Stimulated activated CD4-positive, alpha-beta T cell treated with anti-CD3 and anti-CD28 coated beads, Interleukin-4, amount 100 ng/mL, for 48 hours (primary cell): ENCODE measurements at regions not wholly inside any gene's neighbourhood (a gene's known extent, or its start where the extent isn't known, plus 50 kb on each side); places are given as distances from the start of the nearest gene placed in this dataset.

Experiments
- DNase-seq, 2 donors: peaks; one replicate each; pipeline ENCODE4 v3.0.0-alpha.2; 2020; ENCODE audit warnings: low read depth in 2 of 2

DNA sequence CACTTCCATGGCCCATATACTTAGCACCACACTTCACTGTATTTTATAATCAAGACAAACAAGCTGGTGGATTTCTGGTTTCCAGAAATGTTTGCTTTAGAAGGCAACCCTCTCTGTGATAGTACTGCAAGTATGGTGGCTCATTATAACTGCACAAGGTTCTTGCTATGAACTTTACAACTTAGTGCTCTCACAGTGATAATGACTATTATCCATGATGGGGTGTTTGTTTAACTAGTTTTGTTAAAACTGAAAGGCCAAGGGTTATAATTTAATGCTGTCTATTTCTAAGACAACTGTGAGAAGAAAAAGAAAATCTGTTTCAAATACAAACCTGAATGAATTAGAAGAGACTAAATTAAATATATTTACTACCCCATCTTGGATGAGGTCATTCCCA is 903.2 kb downstream of the ADGRL2 start:
- no peak for DNase-seq

DNA sequence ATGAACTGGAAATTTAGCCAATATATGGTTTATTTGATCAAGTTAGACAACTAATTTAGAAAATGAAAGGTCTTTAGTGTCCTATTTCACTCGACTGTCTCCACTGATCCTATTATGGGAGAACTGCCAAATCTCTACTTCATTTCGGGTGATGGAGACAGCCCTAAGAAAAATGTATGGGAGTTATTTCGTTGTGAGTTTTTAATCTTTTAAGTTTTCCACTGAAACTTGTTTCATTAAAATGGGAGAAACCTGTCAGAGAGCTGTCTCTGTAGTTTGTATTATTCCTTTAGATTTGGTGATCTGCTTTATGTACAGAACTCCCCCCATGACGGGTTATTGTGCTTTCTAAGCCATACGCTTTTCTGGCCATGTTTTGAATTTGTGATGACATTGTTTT is 899.7 kb downstream of the ADGRL2 start:
- DNase-seq, result no peak

DNA sequence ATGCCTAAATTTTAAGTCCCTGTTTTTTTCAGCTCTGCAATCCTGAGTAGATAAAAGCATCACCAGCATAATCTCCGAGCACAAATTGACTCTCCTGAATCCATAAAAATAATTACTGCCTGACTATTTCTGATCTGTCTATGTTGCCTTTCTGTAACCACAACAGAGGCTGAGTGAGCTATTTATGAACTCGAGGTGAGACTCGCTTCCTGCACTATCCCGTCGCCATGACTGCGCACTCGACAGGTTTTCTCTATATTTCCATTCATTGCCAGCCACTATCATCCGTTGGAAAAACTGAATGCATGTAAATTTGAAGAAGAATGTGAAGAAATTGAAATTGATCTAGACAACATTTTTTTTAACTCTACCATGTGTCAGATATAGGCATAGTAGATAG is 897.2 kb downstream of the ADGRL2 start:
- DNase-seq, result no peak

DNA sequence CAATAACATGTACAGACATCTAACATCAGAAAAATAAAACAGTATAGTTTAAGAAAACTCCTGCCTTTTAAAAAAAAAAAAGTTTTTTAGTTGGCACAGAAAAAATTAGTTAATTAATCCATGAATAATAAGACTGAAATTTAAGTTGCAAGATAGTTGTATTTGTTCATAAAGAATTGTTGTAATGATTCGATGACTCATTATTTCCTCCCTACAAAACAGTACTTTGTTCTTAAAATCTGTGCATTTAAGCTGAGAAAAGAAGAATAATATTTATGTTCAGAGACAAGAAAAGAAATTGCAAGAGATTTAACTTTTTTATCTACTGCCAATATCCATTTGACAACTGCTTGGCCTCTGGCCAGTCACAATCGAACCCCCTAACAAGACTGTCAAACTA is 894.7 kb downstream of the ADGRL2 start:
- no peak for DNase-seq

GRCh38 chr1:82690411-82690810 is 889.7 kb downstream of the ADGRL2 start:
- DNase-seq, result no peak

- no peak for DNase-seq
These were observed 888.5 kb downstream of the ADGRL2 start for GRCh38 chr1:82689217-82689616.

- no peak for DNase-seq
These were observed 886.0 kb downstream of the ADGRL2 start for GRCh38 chr1:82686774-82687173.

DNA sequence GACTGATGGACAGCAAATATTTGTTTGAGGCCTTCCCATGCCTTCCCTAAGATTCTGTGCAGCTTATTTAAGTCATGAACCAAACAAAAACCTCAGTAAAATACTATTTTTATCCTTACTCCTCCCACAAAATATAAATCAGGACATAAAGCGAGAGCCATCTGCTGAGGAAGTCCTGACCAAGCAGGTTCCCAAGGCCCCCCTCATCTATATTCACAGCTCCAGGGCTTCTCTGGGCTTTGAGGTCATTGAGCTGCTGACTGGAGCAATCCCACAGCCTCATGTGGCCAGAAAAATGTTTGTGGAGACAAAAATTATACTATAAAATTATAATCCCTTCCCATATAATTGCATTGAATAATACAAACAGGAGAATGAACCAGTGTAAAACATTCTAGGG is 846.2 kb downstream of the ADGRL2 start:
- no peak for DNase-seq

DNA sequence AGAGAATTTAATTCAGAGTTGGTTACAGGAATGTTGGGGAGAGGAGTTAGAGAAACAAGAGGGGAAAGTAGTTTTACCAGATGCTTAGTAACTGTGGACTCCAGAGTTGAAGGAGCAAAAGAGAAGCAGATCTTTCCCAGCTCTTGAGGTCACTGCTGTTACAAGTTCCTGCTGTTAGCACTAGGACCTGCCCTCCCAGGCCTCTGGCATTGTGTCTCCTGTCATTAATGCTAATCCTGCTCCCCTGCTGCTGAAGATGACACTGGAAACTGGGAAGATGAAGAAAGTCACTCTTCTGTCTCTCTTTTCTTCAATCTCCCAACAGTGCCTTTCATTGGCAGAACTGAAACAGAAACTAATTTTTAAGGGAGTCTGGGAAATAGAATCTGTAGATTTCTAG is 845.6 kb downstream of the ADGRL2 start:
- DNase-seq, result no peak

DNA sequence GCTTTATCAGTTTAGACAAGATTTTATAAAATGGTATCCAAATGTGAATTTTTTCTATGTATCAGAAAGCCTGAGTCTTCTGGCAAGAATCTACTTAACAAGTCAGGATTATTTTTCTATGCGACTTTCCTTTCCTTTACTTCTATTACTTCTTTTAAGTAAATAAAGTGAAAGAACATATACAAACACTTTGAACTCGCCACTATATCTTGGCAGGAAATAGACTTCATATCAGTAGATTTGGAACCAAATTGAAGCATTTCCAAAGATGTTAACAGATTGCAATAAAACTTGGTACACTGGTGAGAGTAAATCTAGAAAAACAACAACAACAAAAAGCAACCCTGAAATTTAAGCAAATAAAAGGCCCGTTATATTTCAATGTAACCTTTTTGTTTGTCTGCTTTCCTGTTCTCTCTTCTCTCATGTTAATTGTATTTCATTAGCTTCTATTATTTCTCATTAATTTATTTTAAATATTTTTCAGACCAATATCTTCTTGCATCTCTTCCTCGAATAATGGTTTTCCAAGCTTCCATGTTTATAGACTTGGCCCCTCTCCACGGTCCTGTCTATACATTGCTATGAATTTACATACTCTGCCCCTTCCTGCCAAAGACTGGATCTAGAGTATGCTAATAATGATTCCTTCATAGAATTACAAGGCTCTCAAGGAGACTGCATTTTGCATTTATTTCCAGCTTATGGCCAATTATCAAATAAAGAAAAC is 843.6 kb downstream of the ADGRL2 start:
- DNase-seq, result no peak

GRCh38 chr1:82640352-82640751 is 839.6 kb downstream of the ADGRL2 start:
- no peak for DNase-seq

GRCh38 chr1:82634266-82634665 is 833.5 kb downstream of the ADGRL2 start:
- DNase-seq, result no peak

- no peak for DNase-seq
These were observed 831.4 kb downstream of the ADGRL2 start for GRCh38 chr1:82632155-82632554.

DNA sequence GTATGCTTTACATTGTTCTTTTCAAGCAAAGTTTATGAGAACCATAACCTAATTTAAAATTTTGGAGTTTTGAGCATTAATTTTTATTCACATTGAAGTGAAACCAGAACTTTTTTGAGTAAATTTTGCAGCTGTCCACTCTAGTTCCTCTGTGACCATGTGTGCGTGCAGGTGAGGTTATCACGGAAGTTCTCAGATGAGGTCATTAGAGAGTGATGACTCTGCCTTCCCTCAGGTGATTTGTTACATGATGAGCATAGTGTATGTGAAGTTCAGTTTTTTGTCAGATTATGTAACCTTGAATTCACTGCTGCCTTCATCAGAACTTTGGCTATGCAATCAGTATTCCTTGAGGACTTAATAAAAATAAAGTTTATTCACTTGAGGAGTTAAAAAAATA is 828.2 kb downstream of the ADGRL2 start:
- no peak for DNase-seq

DNA sequence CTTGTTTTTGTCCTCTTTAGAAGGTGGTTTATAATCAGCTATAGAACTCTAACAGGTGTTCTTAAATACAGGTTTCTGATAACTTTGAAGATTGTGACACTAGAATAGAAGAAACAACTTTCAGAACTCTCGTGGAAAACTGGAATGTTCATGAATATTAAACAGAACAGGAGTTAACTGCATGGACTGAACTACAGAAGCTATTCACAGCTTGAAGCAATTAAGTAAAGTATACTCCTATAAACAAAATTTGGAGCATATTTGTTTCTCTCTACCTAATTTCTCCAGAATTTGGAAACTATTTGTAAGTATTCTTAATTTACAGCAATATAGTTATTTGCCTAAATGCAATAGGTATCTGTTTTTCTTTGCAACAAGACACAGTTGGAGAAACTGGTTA is 824.8 kb downstream of the ADGRL2 start:
- DNase-seq, result no peak

DNA sequence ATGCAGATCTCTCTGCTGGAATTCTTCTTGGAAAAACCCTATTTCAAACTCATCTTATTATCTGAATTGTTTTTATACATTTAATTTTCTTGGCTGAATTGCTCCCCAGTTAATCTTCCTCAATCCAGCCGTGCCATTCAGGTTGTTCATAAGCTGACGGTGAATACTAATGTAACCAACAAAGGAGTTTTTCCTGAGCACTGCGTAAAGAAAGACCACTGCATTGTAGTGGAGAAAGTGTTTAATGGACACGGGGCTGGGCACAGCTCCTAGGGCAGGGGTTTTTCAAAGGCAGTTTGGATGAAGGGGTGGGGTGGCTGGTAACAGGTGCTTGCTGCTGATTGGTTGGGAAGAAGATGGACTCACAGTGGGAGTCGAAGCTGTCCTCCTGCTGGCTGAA is 820.3 kb downstream of the ADGRL2 start:
- no peak for DNase-seq

DNA sequence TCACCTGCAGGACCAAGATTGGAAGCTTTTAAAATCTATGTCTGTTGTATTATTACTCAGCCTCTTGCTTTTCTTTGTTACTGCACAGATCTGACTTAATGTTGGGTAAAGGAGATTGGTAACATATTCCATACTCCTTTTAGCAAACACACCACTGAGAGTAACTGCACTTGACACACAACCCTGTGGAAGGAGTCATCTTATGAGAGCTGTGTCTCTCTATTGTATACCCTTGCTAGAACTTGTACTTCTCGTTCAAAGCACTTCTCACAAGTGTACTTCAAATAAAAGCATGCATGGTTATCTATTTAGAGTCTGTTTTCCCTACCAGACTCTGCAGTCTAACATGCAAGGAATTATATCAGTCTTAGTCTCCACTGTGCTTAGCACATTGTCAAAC is 813.4 kb downstream of the ADGRL2 start:
- no peak for DNase-seq

DNA sequence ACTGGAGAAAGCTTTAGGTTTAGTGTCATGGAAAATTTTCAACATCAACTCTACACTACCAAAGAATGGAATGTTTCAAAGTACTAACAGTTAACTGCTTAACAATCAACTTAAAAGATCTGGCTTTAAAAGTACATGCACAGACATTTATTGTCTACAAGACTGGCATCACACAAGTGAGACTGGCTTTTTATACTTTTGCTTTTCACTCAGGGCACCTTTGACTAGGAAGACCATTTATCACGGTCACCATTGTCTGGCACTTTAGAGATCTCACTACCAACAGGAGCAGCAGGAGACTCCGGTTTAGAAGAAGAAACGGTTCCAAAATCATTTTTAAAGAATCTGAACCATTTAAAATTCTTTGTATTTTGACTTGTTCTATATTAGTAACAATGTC is 812.3 kb downstream of the ADGRL2 start:
- no peak for DNase-seq

GRCh38 chr1:82606546-82606945 is 805.8 kb downstream of the ADGRL2 start:
- no peak for DNase-seq

GRCh38 chr1:82604524-82604923 is 803.8 kb downstream of the ADGRL2 start:
- no peak for DNase-seq

GRCh38 chr1:82600314-82600713 is 799.6 kb downstream of the ADGRL2 start:
- no peak for DNase-seq

DNA sequence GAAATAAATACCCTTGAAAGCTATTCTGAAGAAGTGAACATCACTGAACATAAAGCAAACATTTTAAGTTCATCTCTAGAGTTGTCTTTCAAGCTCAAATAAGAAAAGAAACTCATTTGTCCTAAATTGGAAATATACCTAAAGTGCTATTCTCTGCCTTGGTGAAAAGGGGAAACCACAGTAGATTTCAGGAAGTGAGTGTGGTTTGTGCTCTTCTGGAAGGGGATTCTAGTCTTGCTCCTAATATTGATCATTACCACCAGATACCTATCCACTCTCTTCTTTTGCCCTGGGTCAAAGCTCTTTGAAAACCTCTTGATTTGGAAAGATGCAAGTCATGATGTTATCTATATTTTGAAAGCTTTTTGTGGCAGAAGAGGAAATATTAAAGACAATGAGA is 798.1 kb downstream of the ADGRL2 start:
- DNase-seq, result no peak

- no peak for DNase-seq
These were observed 797.6 kb downstream of the ADGRL2 start for GRCh38 chr1:82598337-82598736.

DNA sequence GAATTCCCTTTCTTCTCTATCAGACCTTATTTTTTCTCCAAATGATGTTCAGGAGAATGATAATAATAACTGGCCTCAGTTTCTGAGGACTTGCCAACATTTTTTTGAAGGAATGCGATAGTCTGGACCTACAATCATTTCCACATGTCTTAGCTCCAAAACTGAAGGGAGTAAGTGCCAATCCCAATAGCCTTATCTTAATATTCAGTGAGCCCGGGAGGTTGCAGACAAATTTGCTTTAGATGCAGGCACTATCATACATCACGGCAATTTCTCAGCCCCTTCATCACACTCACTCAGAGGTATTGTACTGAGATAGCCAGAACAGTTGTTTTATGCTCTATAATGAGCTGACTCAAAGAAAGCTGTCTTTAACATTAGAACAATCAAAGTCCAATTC is 796.9 kb downstream of the ADGRL2 start:
- no peak for DNase-seq
